ENCODE measurements at regions not wholly inside any gene's neighbourhood (a gene's known extent, or its start where the extent isn't known, plus 50 kb on each side); places are given as distances from the start of the nearest gene placed in this dataset.

GRCh38 chr9:130782886-130783530 lies 52.0 kb upstream of the ABL1 start:
- DNase-seq (ENCODE audit: low spot score) = no peak

GRCh38 chr9:130785053-130785452 lies 50.0 kb upstream of the ABL1 start:
- DNase-seq (ENCODE audit: low spot score) = no peak
